ENCODE measurements at regions not wholly inside any gene's neighbourhood (a gene's known extent, or its start where the extent isn't known, plus 50 kb on each side); places are given as distances from the start of the nearest gene placed in this dataset.

- no peaks in the 10 kb centered on the region for H3K36me3 ChIP-seq (ENCODE audit: low read depth, missing control alignments)
- no peak for DNase-seq
- no peaks in the 10 kb centered on the region for H3K27me3 ChIP-seq
- H3K4me1 ChIP-seq, result no peaks in the 10 kb centered on the region
- H3K27ac ChIP-seq, result no peak overlapping the region
- no peak overlapping the region for H3K4me3 ChIP-seq
- intact Hi-C loops (cut with DNase I; ENCODE audit: low total_unique reads), result no loop called here
- H3K9me3 ChIP-seq, result no peaks in the 10 kb centered on the region
- WGBS, 2 donors, result 75 to 77% methylated on average over 2 of the region's 2 CpGs
- no peak for TF ChIP-seq POLR2A (IDR thresholded peaks at IDR 0.05)
- TF ChIP-seq CTCF (IDR thresholded peaks at IDR 0.05), result no peak
Observed at GRCh38 chr2:164055623-164056022, 319.8 kb upstream of the FIGN start.

GRCh38 chr2:164054651-164055050 lies 318.8 kb upstream of the FIGN start:
- TF ChIP-seq CTCF (IDR thresholded peaks at IDR 0.05) (no peak), POLR2A (IDR thresholded peaks at IDR 0.05) (no peak)
- intact Hi-C loops (cut with DNase I; ENCODE audit: low total_unique reads), result no loop called here
- no peak for DNase-seq
- H3K4me3 ChIP-seq, result no peak overlapping the region
- H3K36me3 ChIP-seq (ENCODE audit: low read depth, missing control alignments), result no peaks in the 10 kb centered on the region
- H3K4me1 ChIP-seq, result no peaks in the 10 kb centered on the region
- no peak overlapping the region for H3K27ac ChIP-seq
- WGBS, 2 donors, result 86 to 87% methylated on average over 4 to 5 of the region's 5 CpGs
- no peaks in the 10 kb centered on the region for H3K9me3 ChIP-seq
- no peaks in the 10 kb centered on the region for H3K27me3 ChIP-seq

GRCh38 chr2:164053021-164053420 lies 317.2 kb upstream of the FIGN start:
- H3K27ac ChIP-seq, result no peak overlapping the region
- WGBS, 2 donors, result 32 to 47% methylated on average over 2 of the region's 2 CpGs
- H3K36me3 ChIP-seq (ENCODE audit: low read depth, missing control alignments), result no peaks in the 10 kb centered on the region
- TF ChIP-seq POLR2A (IDR thresholded peaks at IDR 0.05), result no peak
- TF ChIP-seq CTCF (IDR thresholded peaks at IDR 0.05), result no peak
- no peaks in the 10 kb centered on the region for H3K9me3 ChIP-seq
- DNase-seq, result no peak
- intact Hi-C loops (cut with DNase I; ENCODE audit: low total_unique reads), result no loop called here
- no peak overlapping the region for H3K4me3 ChIP-seq
- H3K4me1 ChIP-seq, result no peaks in the 10 kb centered on the region
- no peaks in the 10 kb centered on the region for H3K27me3 ChIP-seq

- intact Hi-C loops (cut with DNase I; ENCODE audit: low total_unique reads), result no loop called here
- H3K4me3 ChIP-seq, result no peak overlapping the region
- TF ChIP-seq CTCF (IDR thresholded peaks at IDR 0.05), result no peak
- TF ChIP-seq POLR2A (IDR thresholded peaks at IDR 0.05), result no peak
- no peak for DNase-seq
- no peaks in the 10 kb centered on the region for H3K9me3 ChIP-seq
- 84 to 91% methylated on average over 6 of the region's 6 CpGs for WGBS, 2 donors
- H3K27ac ChIP-seq, result no peak overlapping the region
- H3K27me3 ChIP-seq, result no peaks in the 10 kb centered on the region
- no peaks in the 10 kb centered on the region for H3K36me3 ChIP-seq (ENCODE audit: low read depth, missing control alignments)
- no peaks in the 10 kb centered on the region for H3K4me1 ChIP-seq
Observed at GRCh38 chr2:164052006-164052405, 316.2 kb upstream of the FIGN start.

GRCh38 chr2:164048729-164049128 lies 312.9 kb upstream of the FIGN start:
- Histone ChIP-seq H3K27ac (no peak overlapping the region), H3K36me3 (ENCODE audit: low read depth, missing control alignments) (no peaks in the 10 kb centered on the region), H3K27me3 (no peaks in the 10 kb centered on the region), H3K4me1 (no peaks in the 10 kb centered on the region), H3K4me3 (no peak overlapping the region), H3K9me3 (no peaks in the 10 kb centered on the region)
- TF ChIP-seq POLR2A (IDR thresholded peaks at IDR 0.05) (no peak), CTCF (IDR thresholded peaks at IDR 0.05) (no peak)
- intact Hi-C loops (cut with DNase I; ENCODE audit: low total_unique reads), result no loop called here
- no peak for DNase-seq

Measured in testis (tissue), 2 donors.